HG02885 (cell line): ENCODE measurements at regions not wholly inside any gene's neighbourhood (a gene's known extent, or its start where the extent isn't known, plus 50 kb on each side); places are given as distances from the start of the nearest gene placed in this dataset.
"Not testable (repeated sequence)": the region's sequence is repeated elsewhere in the genome, so short reads cannot be mapped to it uniquely, and the experiment has no call there.

Source experiments
- ATAC-seq: cut with Tn5 transposase; IDR thresholded peaks from one replicate; pipeline ENCODE4 v1.9.1; 2021; ENCODE audit warnings: mild to moderate bottlenecking; ENCODE audit not compliant: unreplicated experiment, poor library complexity

GRCh38 chr22:27075028-27075678, 417.8 kb downstream of the MIAT start:
- ATAC-seq: no peak

GRCh38 chr22:27075891-27076290, 418.5 kb downstream of the MIAT start:
- no peak for ATAC-seq

- not testable (repeated sequence) for ATAC-seq
Measured at GRCh38 chr22:27078064-27078463, 420.7 kb downstream of the MIAT start.

GRCh38 chr22:27080036-27080578, 422.7 kb downstream of the MIAT start:
- no peak for ATAC-seq

- ATAC-seq: no peak
Measured at GRCh38 chr22:27080863-27081262, 423.5 kb downstream of the MIAT start.

- no peak for ATAC-seq
Measured at GRCh38 chr22:27083610-27084009, 426.2 kb downstream of the MIAT start.

GRCh38 chr22:27084130-27084529, 426.7 kb downstream of the MIAT start:
- ATAC-seq: no peak

GRCh38 chr22:27086080-27087044, 429.0 kb downstream of the MIAT start:
- no peak for ATAC-seq

- ATAC-seq: no peak
Measured at GRCh38 chr22:27087051-27087450, 429.7 kb downstream of the MIAT start.

GRCh38 chr22:27088026-27088425, 430.6 kb downstream of the MIAT start:
- no peak for ATAC-seq

GRCh38 chr22:27089264-27089663, 431.9 kb downstream of the MIAT start:
- no peak for ATAC-seq

GRCh38 chr22:27090611-27091011, 433.2 kb downstream of the MIAT start:
- no peak for ATAC-seq

GRCh38 chr22:27093422-27093821, 436.0 kb downstream of the MIAT start:
- no peak for ATAC-seq

GRCh38 chr22:27094633-27095308, 437.4 kb downstream of the MIAT start:
- no peak for ATAC-seq

GRCh38 chr22:27097506-27097905, 440.1 kb downstream of the MIAT start:
- ATAC-seq: no peak

- ATAC-seq: no peak
Measured at GRCh38 chr22:27097933-27098332, 440.5 kb downstream of the MIAT start.

- ATAC-seq: no peak
Measured at GRCh38 chr22:27099946-27100722, 442.7 kb downstream of the MIAT start.

- no peak for ATAC-seq
Measured at GRCh38 chr22:27100789-27101188, 443.4 kb downstream of the MIAT start.

GRCh38 chr22:27101288-27101687, 443.9 kb downstream of the MIAT start:
- ATAC-seq: no peak

- ATAC-seq: no peak
Measured at GRCh38 chr22:27104449-27104848, 447.1 kb downstream of the MIAT start.
